CD4-positive, alpha-beta T cell (primary cell): ENCODE measurements at regions not wholly inside any gene's neighbourhood (a gene's known extent, or its start where the extent isn't known, plus 50 kb on each side); places are given as distances from the start of the nearest gene placed in this dataset.

Source experiments
- ATAC-seq: fragments of 200-7000 bp; cut with Tn5 transposase; one replicate; pipeline ENCODE4 v1.10.0; 2022; ENCODE audit warnings: mild to moderate bottlenecking; ENCODE audit not compliant: poor library complexity
- CTCF ChIA-PET: fragments of 350-600 bp; sonication (Branson Sonifier 250); formaldehyde crosslinking; loops from one replicate; lab custom pipeline; 2021; ENCODE audit warnings: antibody characterized with exemption, inconsistent platforms; lab: Charles Lee
- POLR2A ChIA-PET: fragments of 350-600 bp; sonication (Branson Sonifier 250); formaldehyde crosslinking; loops from one replicate; lab custom pipeline; 2021; ENCODE audit warnings: antibody characterized with exemption, inconsistent platforms; lab: Charles Lee
- DNase-seq, 14 experiments: peaks; one replicate each; pipeline ENCODE4 v3.0.0-alpha.2; 2013 to 2020; ENCODE audit warnings: mixed read lengths in 2 of 14
- H3K27ac ChIP-seq, 2 donors: one replicate each; pipeline versions ENCODE4 v1.5.1 to v1.7.0; 2013; ENCODE audit warnings: low read length in 2 of 2, low read depth in 1 of 2, mild to moderate bottlenecking in 1 of 2
- H3K27me3 ChIP-seq, 2 experiments: 1 replicate in 1 of 2; 2 replicates in 1 of 2; pipeline versions ENCODE4 v1.6.1 to v1.7.0; 2013; ENCODE audit warnings: low read length in 2 of 2, control low read depth in 1 of 2, mild to moderate bottlenecking in 1 of 2, moderate library complexity in 1 of 2; ENCODE audit not compliant: insufficient read depth in 2 of 2, control insufficient read depth in 1 of 2
- H3K36me3 ChIP-seq: one replicate; pipeline ENCODE4 v1.6.1; 2013; ENCODE audit warnings: low read length, control low read depth; ENCODE audit not compliant: insufficient read depth
- H3K4me1 ChIP-seq: one replicate; pipeline ENCODE4 v1.6.1; 2013; ENCODE audit warnings: low read length, control low read depth; ENCODE audit not compliant: insufficient read depth
- H3K4me3 ChIP-seq: one replicate; pipeline ENCODE4 v1.5.1; 2013; ENCODE audit warnings: mild to moderate bottlenecking, low read length, moderate library complexity
- H3K9me3 ChIP-seq, 2 experiments: 1 replicate in 1 of 2; 2 replicates in 1 of 2; pipeline versions ENCODE4 v1.6.1 to v1.7.0; 2013; ENCODE audit warnings: low read length in 2 of 2, mild to moderate bottlenecking in 2 of 2, control low read depth in 1 of 2, moderate library complexity in 1 of 2; ENCODE audit not compliant: control insufficient read depth in 1 of 2, insufficient read depth in 1 of 2
- H3K27ac Mint-ChIP-seq: one replicate; pipeline ENCODE4 v1.8.0; 2020; ENCODE audit warnings: mixed read lengths
- H3K27me3 Mint-ChIP-seq: one replicate; pipeline ENCODE4 v1.8.0; 2021; ENCODE audit warnings: mixed read lengths
- H3K36me3 Mint-ChIP-seq: one replicate; pipeline ENCODE4 v1.8.0; 2021; ENCODE audit warnings: low read depth, mixed read lengths
- H3K4me1 Mint-ChIP-seq: one replicate; pipeline ENCODE4 v1.8.0; 2021; ENCODE audit warnings: low read depth, mixed read lengths
- H3K4me3 Mint-ChIP-seq: one replicate; pipeline ENCODE4 v1.8.0; 2020; ENCODE audit warnings: mild to moderate bottlenecking, mixed read lengths
- H3K9me3 Mint-ChIP-seq: one replicate; pipeline ENCODE4 v1.8.0; 2020; ENCODE audit warnings: mixed read lengths
- CTCF ChIP-seq: fragments of 200-600 bp; IDR thresholded peaks from one replicate; pipeline ENCODE4 v1.8.0; 2022; ENCODE audit warnings: antibody characterized with exemption, mild to moderate bottlenecking
- intact Hi-C, 2 experiments: fragments of 100-400 bp; cut with DNase I in 1 of 2; cut with micrococcal nuclease in 1 of 2; formaldehyde crosslinking; loops; one replicate each; pipeline versions ENCODE4 v1.15.1 to v1.9.0; 2023 to 2025; cut with DNase I, micrococcal nuclease

- ChIA-PET CTCF (no interaction called here), POLR2A (no interaction called here)
- Mint-ChIP-seq H3K27me3 (peaks cover 9% of the 10 kb centered on the region), H3K4me3 (no peak overlapping the region), H3K4me1 (no peaks in the 10 kb centered on the region), H3K36me3 (no peaks in the 10 kb centered on the region), H3K27ac (no peak overlapping the region), H3K9me3 (no peaks in the 10 kb centered on the region)
- no peak overlapping the region for H3K27ac ChIP-seq
- no peaks in the 10 kb centered on the region for H3K27me3 ChIP-seq
- no peaks in the 10 kb centered on the region for H3K36me3 ChIP-seq
- DNase-seq (no peak), ATAC-seq (no peak)
- H3K4me1 ChIP-seq: no peaks in the 10 kb centered on the region
- no peaks in the 10 kb centered on the region for H3K9me3 ChIP-seq
- intact Hi-C loops: no loop called here
- no peak for TF ChIP-seq CTCF
- no peak overlapping the region for H3K4me3 ChIP-seq
Measured at GRCh38 chr4:112058433-112058832, 86.8 kb upstream of the FAM241A start.

GRCh38 chr4:112060212-112060611 lies 85.0 kb upstream of the FAM241A start:
- ChIA-PET CTCF (no interaction called here), POLR2A (no interaction called here)
- Mint-ChIP-seq H3K36me3 (no peaks in the 10 kb centered on the region), H3K4me3 (no peak overlapping the region), H3K27ac (no peak overlapping the region), H3K27me3 (peaks cover 10% of the 10 kb centered on the region), H3K4me1 (no peaks in the 10 kb centered on the region), H3K9me3 (no peaks in the 10 kb centered on the region)
- Histone ChIP-seq H3K9me3 (no peaks in the 10 kb centered on the region), H3K27ac (no peak overlapping the region), H3K36me3 (no peaks in the 10 kb centered on the region), H3K4me1 (no peaks in the 10 kb centered on the region), H3K27me3 (no peaks in the 10 kb centered on the region), H3K4me3 (no peak overlapping the region)
- ATAC-seq (no peak), DNase-seq (no peak)
- intact Hi-C loops: no loop called here
- TF ChIP-seq CTCF: no peak

- Mint-ChIP-seq H3K27ac (no peak overlapping the region), H3K27me3 (peaks cover 10% of the 10 kb centered on the region), H3K9me3 (no peaks in the 10 kb centered on the region), H3K4me1 (no peaks in the 10 kb centered on the region), H3K4me3 (no peak overlapping the region), H3K36me3 (no peaks in the 10 kb centered on the region)
- Histone ChIP-seq H3K9me3 (no peaks in the 10 kb centered on the region), H3K27me3 (no peaks in the 10 kb centered on the region), H3K4me3 (no peak overlapping the region), H3K36me3 (no peaks in the 10 kb centered on the region), H3K27ac (no peak overlapping the region), H3K4me1 (no peaks in the 10 kb centered on the region)
- no peak for TF ChIP-seq CTCF
- intact Hi-C loops: no loop called here
- ATAC-seq (no peak), DNase-seq (no peak)
- ChIA-PET POLR2A (no interaction called here), CTCF (no interaction called here)
Measured at GRCh38 chr4:112061207-112061817, 83.9 kb upstream of the FAM241A start.
